ENCODE measurements at regions not wholly inside any gene's neighbourhood (a gene's known extent, or its start where the extent isn't known, plus 50 kb on each side); places are given as distances from the start of the nearest gene placed in this dataset.
"Not testable (repeated sequence)": the region's sequence is repeated elsewhere in the genome, so short reads cannot be mapped to it uniquely, and the experiment has no call there.

DNA sequence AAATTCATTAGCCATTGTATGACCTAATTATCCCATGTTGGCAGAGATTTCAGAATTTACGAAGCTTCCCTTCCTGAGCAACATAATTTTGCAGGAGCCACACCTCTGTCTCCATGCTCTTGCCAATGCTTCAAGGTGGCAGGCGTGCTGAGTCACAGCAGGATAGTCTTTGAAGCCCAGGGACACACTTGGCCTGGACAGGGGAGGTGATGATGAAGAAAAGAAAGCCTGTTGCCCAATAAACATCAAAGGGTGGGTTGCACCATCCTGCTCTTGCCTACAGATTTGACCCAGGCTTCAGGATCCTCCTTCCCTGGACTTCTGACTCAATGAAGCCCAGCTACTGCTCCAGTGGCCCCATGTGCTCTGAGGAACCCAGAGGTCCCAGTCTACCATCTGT lies 117.1 kb downstream of the MINAR1 start:
- TF ChIP-seq, protein P1, sequence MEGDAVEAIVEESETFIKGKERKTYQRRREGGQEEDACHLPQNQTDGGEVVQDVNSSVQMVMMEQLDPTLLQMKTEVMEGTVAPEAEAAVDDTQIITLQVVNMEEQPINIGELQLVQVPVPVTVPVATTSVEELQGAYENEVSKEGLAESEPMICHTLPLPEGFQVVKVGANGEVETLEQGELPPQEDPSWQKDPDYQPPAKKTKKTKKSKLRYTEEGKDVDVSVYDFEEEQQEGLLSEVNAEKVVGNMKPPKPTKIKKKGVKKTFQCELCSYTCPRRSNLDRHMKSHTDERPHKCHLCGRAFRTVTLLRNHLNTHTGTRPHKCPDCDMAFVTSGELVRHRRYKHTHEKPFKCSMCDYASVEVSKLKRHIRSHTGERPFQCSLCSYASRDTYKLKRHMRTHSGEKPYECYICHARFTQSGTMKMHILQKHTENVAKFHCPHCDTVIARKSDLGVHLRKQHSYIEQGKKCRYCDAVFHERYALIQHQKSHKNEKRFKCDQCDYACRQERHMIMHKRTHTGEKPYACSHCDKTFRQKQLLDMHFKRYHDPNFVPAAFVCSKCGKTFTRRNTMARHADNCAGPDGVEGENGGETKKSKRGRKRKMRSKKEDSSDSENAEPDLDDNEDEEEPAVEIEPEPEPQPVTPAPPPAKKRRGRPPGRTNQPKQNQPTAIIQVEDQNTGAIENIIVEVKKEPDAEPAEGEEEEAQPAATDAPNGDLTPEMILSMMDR (IDR thresholded peaks at IDR 0.05; ENCODE audit: insufficient read depth, low read length), result no peak
- no peak for DNase-seq (ENCODE audit: low read depth)
- H3K4me3 ChIP-seq (ENCODE audit: low read depth, low read length), result no peak overlapping the region

DNA sequence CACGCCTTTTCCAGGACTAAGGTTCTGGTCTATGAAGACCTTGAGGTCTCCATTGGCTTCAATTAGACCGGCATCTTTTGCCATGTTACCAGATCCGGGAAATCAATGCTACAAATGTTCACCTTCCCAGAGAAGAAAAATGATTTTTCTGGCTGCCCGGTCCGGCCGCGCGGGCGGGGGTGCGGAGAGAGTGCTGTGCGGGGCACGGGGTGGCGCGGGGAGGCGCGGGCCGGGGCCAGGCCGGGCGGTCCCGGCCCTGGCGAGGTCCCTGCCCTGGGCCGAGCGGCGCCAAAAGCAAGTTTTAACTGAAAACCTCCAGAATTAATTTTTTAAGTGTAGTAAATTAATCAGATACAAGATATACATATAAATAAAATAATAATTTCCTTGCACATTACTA lies 128.2 kb downstream of the MINAR1 start:
- no peak for DNase-seq (ENCODE audit: low read depth)
- TF ChIP-seq, protein P1 (IDR thresholded peaks at IDR 0.05; ENCODE audit: insufficient read depth, low read length), result no peak

DNA sequence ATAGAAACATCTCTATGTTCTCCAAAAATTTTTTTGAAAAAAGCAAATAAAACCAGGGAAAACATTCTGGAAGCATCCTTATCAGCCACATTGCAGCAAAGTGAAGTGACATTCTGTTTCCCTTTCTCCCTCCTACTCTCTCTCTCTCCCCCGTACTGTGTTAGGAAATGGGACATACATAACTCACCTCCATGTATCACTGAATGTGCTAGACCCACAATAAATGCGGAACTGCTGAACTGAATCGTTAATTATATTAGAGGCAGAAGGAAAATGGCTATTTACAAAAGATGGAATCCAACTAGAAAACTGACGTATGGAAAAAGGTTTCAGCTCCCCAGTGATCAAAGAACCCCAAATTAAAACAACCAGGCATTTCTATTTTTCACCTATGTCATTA lies 129.8 kb downstream of the MINAR1 start:
- TF ChIP-seq, protein P1 (IDR thresholded peaks at IDR 0.05; ENCODE audit: insufficient read depth, low read length), result no peak
- no peak for DNase-seq (ENCODE audit: low read depth)
- H3K4me3 ChIP-seq (ENCODE audit: low read depth, low read length), result no peak overlapping the region

More for the DNA sequence above, 128.2 kb downstream of the MINAR1 start:
- no peak overlapping the region for H3K4me3 ChIP-seq (ENCODE audit: low read depth, low read length)

DNA sequence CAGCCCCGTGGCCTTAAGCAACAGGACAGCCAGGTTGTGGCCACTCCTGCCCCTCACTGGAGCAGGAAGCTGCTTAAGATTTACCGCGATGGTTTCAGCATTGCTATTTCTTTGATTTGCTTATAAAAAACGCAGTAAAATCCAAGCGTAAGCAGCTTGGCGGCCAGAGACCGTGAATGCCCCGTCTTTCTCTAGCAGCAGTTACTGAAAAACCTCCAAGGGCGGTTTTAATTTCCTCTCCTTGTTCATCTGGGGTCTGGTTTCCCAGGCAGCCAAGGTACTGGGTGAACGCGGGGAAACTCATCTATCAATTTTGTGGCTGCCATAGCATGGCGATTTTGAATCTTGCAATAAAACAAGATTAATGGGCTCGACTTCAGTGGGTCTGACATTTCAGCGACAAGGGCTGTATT lies 130.3 kb downstream of the MINAR1 start:
- DNase-seq (ENCODE audit: low read depth), result no peak
- no peak overlapping the region for H3K4me3 ChIP-seq (ENCODE audit: low read depth, low read length)
- TF ChIP-seq, protein P1 (IDR thresholded peaks at IDR 0.05; ENCODE audit: insufficient read depth, low read length), result no peak

DNA sequence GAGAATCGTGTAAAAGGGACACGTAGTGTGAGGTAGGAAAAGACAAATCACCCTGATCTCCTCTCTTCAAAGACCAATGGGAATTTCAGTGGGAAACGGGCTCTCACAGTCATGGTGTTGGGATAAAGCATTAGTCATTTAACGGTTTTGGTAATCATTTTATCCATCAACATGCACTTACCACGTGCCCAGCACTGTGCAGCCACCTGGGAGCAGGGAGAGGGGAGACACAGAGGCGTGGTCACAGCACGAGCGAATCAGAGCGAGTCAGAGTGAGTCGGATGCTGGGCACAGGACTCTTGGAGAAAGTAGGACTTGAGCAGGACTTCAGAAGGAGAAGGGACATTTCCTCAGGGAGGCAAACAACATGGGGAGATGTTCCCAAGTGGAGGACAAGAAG lies 130.8 kb downstream of the MINAR1 start:
- no peak for DNase-seq (ENCODE audit: low read depth)
- H3K4me3 ChIP-seq (ENCODE audit: low read depth, low read length), result no peak overlapping the region
- TF ChIP-seq, protein P1 (IDR thresholded peaks at IDR 0.05; ENCODE audit: insufficient read depth, low read length), result no peak

DNA sequence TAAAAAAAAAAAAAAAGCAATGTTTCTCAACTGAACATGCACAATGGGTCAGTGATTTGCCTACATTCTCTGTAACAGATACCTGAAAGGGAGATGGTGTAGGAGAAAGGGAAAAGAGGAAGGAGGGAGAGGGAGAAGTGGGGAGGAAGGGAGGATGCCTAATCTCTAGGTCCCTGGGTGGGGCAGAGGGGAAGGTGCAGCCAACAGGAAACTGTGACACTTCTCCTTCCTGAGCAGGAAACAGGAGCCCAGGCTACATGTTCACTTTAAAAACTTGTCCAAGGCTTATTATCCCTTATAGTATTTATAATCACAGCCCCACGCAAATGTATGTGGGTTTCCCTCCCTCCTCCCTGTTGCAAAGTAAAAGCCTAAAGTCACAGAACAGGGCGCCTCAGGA lies 137.9 kb downstream of the MINAR1 start:
- TF ChIP-seq, protein P1 (IDR thresholded peaks at IDR 0.05; ENCODE audit: insufficient read depth, low read length), result no peak
- H3K4me3 ChIP-seq (ENCODE audit: low read depth, low read length), result no peak overlapping the region
- no peak for DNase-seq (ENCODE audit: low read depth)

DNA sequence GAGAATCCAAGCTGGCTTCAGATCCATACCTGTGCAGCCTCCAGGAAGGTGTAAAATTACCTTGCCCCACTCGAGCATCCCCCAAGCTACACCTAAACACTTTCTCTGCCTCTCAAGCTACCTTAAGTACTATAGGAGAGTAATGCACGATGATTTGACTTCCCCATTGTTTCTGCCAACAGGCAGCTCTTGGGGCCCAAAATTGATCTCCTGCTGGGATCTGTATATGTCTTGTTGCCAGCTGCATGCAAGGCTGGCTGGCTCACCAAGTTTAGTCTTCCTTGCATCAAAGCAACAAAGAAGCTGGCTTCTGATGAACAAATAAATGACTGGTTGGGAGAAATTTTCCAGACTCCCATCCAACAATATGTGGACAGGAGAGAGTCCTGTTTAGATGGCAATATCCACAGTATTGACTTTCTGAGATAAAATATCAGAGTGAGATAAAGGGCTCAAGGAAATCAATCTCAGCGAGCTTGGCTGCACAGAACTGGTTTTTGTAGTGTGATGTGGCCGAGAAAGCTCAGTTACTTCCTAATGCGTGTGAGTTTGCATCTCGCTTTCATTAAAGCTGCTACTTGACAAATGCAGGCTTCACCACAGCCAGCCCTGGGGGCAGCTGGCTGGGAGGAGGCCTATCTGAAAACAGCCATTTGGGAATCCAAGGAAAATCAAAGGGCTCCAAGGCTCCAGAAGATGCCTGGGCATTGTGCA lies 140.7 kb downstream of the MINAR1 start:
- no peak overlapping the region for H3K4me3 ChIP-seq (ENCODE audit: low read depth, low read length)
- TF ChIP-seq, protein P1 (IDR thresholded peaks at IDR 0.05; ENCODE audit: insufficient read depth, low read length), result no peak
- DNase-seq (ENCODE audit: low read depth), result no peak

DNA sequence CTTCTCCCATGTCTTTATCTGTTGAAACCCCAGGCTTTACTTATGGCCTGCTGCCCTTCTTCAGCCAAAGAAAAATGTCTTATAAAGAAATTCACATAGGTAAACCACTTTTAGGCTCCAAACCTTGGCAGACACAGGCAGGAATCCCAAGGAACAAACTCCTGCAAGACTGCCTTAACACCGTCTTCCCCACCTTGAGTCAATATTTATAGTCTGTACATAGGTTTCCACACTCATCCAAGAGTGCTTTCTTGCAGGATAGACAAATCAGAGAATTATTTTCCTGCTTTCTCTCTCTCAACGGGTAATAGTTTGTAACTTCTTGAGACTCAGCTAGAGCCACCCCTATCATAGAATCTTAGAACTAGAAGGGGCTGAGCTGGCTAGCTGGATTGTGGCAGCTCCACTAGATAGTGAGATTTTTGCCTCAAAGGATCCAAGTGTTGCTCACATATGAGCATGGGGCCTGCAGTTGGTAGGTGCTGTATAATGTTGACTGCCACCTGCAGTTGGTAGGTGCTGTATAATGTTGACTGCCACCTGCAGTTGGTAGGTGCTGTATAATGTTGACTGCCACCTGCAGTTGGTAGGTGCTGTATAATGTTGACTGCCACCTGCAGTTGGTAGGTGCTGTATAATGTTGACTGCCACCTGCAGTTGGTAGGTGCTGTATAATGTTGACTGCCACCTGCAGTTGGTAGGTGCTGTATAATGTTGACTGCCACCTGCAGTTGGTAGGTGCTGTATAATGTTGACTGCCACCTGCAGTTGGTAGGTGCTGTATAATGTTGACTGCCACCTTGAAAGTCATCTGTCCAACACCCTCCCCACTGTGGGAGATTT lies 142.5 kb downstream of the MINAR1 start:
- DNase-seq (ENCODE audit: low read depth); H3K4me3 ChIP-seq (ENCODE audit: low read depth, low read length): not testable (repeated sequence)
